Skeletal muscle satellite cell (primary cell): ENCODE measurements at regions not wholly inside any gene's neighbourhood (a gene's known extent, or its start where the extent isn't known, plus 50 kb on each side); places are given as distances from the start of the nearest gene placed in this dataset. TPM values are rescaled to one million over a fixed set of nuclear protein-coding genes. Genes with fewer than 3 reads are reported as not detected.

ENCODE experiments used
- H3K27me3 ChIP-seq: 2 replicates; pipeline ENCODE4 v1.7.0; 2013; ENCODE audit warnings: low read length; ENCODE audit not compliant: control insufficient read depth, insufficient read depth
- H3K36me3 ChIP-seq: 2 replicates; pipeline ENCODE4 v1.7.0; 2013; ENCODE audit warnings: mild to moderate bottlenecking, control low read depth, low read length; ENCODE audit not compliant: insufficient read depth
- H3K4me1 ChIP-seq: 2 replicates; pipeline ENCODE4 v1.7.0; 2013; ENCODE audit warnings: low read length; ENCODE audit not compliant: control insufficient read depth, insufficient read depth
- H3K4me2 ChIP-seq: 2 replicates; pipeline ENCODE4 v1.7.0; 2013; ENCODE audit warnings: mild to moderate bottlenecking, low read length
- H3K4me3 ChIP-seq: 2 replicates; pipeline ENCODE4 v1.7.0; 2013; ENCODE audit warnings: low read length
- H3K9ac ChIP-seq: 2 replicates; pipeline ENCODE4 v1.7.0; 2013; ENCODE audit warnings: mild to moderate bottlenecking, low read depth, low read length, moderate library complexity
- H3K9me3 ChIP-seq: replicated peaks from 2 replicates; pipeline ENCODE4 v1.7.0; 2013; ENCODE audit warnings: mild to moderate bottlenecking, control low read depth, low read length
- small RNA-seq: library from RNA; depleted of rRNA; stranded (forward); fragments of <200 nt; gene quantifications from one replicate; pipeline ENCODE3, GENCODE V24; 2012

DNA sequence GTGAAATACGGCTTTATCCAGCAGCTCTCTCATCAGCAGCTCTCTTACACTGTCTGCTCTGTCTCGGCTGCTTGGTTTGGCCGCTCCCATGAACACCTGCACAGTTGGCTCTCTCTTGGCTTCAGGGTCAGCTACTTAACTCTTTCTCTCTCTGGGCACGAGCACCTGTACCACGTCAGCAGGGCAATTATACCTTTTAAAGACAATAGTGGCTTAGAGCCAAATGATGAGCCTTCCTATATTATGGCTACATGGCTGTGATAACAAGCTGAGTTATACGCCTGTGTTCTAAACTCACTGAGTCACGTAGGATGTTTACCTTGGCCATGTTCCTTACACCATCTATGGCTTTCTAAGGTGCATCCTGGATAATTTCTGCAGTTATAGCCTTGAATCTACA is 69.2 kb upstream of the CTNND2 start:
- no peaks in the 10 kb centered on the region for H3K36me3 ChIP-seq
- no peak overlapping the region for H3K4me2 ChIP-seq
- H3K9ac ChIP-seq: no peak overlapping the region
- H3K4me3 ChIP-seq: no peak overlapping the region
- peaks cover 5% of the 10 kb centered on the region for H3K9me3 ChIP-seq
- no peaks in the 10 kb centered on the region for H3K4me1 ChIP-seq
- no peaks in the 10 kb centered on the region for H3K27me3 ChIP-seq

DNA sequence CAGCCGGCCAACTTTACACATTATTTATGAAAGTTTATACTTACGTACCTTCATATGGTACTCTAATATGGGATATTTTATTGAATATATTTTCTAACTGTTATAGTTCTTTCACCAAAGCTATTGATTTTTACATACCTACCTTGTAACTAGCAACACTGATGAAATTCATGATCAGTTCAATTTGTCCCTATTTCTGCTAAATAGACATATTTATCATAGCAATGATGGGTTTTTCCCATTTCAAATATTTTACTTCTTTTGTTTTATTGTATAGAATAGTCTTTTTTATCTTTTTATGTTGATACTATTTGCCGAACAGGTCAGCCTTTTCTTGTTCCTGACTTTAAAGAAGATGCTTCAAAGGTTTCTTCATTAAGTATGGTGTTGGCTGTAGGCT is 59.0 kb upstream of the CTNND2 start:
- Histone ChIP-seq H3K9ac (no peak overlapping the region), H3K27me3 (no peaks in the 10 kb centered on the region), H3K36me3 (no peaks in the 10 kb centered on the region), H3K4me2 (no peak overlapping the region), H3K9me3 (no peaks in the 10 kb centered on the region), H3K4me1 (no peaks in the 10 kb centered on the region), H3K4me3 (no peak overlapping the region)

DNA sequence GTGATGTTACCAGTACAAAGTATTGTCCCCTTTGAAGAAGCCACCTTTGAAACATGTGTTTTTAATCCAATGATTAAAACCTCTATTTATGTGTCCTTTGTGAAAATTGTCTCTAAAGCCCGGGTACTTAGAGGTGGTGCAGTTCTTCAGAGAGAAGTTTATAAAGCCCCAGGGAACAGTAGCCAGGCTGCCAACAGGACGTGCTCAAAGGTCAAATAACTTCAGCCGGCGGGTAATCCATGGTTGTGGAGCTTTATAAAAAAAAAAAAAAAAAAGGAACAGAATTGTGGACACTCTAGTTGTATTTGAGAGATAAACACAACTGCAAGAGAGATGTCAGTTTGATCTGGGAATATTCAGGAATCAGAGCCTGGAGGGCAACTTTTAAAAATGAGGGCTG is 57.9 kb upstream of the CTNND2 start:
- no peak overlapping the region for H3K4me3 ChIP-seq
- H3K9me3 ChIP-seq: no peaks in the 10 kb centered on the region
- H3K9ac ChIP-seq: no peak overlapping the region
- no peaks in the 10 kb centered on the region for H3K27me3 ChIP-seq
- H3K36me3 ChIP-seq: no peaks in the 10 kb centered on the region
- H3K4me1 ChIP-seq: no peaks in the 10 kb centered on the region
- no peak overlapping the region for H3K4me2 ChIP-seq

DNA sequence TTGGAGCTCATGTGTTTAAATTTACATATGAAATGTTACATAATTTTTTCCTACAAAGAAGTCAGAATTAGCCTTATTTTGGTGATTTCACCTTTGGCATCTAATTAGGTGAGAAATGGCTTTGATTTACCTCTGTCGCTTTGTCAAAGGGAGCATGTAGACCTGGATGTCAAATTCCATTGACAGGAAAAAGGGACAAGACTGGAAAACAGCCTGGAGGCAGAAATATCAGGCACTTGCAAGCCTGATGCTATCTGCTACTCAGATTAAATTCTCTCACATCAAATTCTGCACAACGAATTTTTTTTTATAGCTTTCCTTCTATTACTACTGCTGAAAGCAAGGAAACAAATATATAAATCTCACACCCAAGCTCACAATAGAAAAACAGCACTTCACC is 54.1 kb upstream of the CTNND2 start:
- H3K4me3 ChIP-seq: no peak overlapping the region
- no peaks in the 10 kb centered on the region for H3K27me3 ChIP-seq
- H3K4me2 ChIP-seq: no peak overlapping the region
- H3K4me1 ChIP-seq: no peaks in the 10 kb centered on the region
- no peak overlapping the region for H3K9ac ChIP-seq
- H3K36me3 ChIP-seq: no peaks in the 10 kb centered on the region
- peaks cover 3% of the 10 kb centered on the region for H3K9me3 ChIP-seq

DNA sequence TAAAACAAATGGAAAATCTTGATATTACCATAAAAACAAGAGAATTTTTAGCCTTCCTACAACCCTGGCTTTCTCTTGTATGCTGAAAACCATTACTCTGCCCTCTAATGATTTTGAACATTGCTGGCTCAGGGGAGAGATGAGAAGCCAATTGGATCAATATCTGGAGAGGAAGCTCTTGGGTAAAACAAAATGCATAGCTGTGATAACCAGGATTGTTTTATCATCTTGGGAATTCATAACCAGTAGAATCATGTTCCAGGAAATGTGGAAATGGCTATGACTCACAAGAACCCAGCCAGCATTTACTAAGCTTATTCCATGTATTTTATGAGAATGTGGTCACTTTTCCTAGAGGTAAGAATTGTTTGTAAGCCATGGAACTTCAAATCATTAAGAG is 51.1 kb upstream of the CTNND2 start:
- Histone ChIP-seq H3K9me3 (peaks cover 3% of the 10 kb centered on the region), H3K4me3 (no peak overlapping the region), H3K4me2 (no peak overlapping the region), H3K4me1 (no peaks in the 10 kb centered on the region), H3K27me3 (no peaks in the 10 kb centered on the region), H3K9ac (no peak overlapping the region), H3K36me3 (no peaks in the 10 kb centered on the region)

Small RNA genes in the stretch of these regions (small RNA-seq; reads per million reads assigned to genes)
- gene RNU6-679P: not detected
